Ishikawa (cell line): ENCODE measurements at regions not wholly inside any gene's neighbourhood (a gene's known extent, or its start where the extent isn't known, plus 50 kb on each side); places are given as distances from the start of the nearest gene placed in this dataset.

Experiments used
- CEBPB ChIP-seq: IDR thresholded peaks from 2 replicates; pipeline ENCODE4 v1.6.1; 2012
- CREB1 ChIP-seq: IDR thresholded peaks from 2 replicates; pipeline ENCODE4 v1.6.1; 2012; ENCODE audit warnings: low read depth
- EGR1 ChIP-seq: IDR thresholded peaks from 2 replicates; pipeline ENCODE4 v1.6.1; 2012
- EP300 ChIP-seq: IDR thresholded peaks from 2 replicates; pipeline ENCODE4 v1.6.1; 2012; ENCODE audit warnings: borderline replicate concordance
- FOXM1 ChIP-seq: IDR thresholded peaks from 2 replicates; pipeline ENCODE4 v1.6.1; 2012; ENCODE audit warnings: low read depth, borderline replicate concordance
- NFIC ChIP-seq: IDR thresholded peaks from 2 replicates; pipeline ENCODE4 v1.6.1; 2012
- RAD21 ChIP-seq: IDR thresholded peaks from 2 replicates; pipeline ENCODE4 v1.6.1; 2012; ENCODE audit warnings: low read depth
- REST ChIP-seq: IDR thresholded peaks from 2 replicates; pipeline ENCODE4 v1.6.1; 2012; ENCODE audit warnings: low read depth, mild to moderate bottlenecking
- TAF1 ChIP-seq: IDR thresholded peaks from 2 replicates; pipeline ENCODE4 v1.6.1; 2012; ENCODE audit warnings: low read depth, mild to moderate bottlenecking
- TCF12 ChIP-seq: IDR thresholded peaks from 2 replicates; pipeline ENCODE4 v1.6.1; 2012; ENCODE audit warnings: low read depth
- TEAD4 ChIP-seq: IDR thresholded peaks from 2 replicates; pipeline ENCODE4 v1.6.1; 2012
- USF1 ChIP-seq: IDR thresholded peaks from 2 replicates; pipeline ENCODE4 v1.6.1; 2012
- YY1 ChIP-seq: IDR thresholded peaks from 2 replicates; pipeline ENCODE4 v1.6.1; 2012; ENCODE audit warnings: low read depth
- ZBTB7A ChIP-seq: IDR thresholded peaks from 2 replicates; pipeline ENCODE4 v1.6.1; 2012; ENCODE audit warnings: low read depth
- TF ChIP-seq, protein P1 (sequence below): IDR thresholded peaks from 2 replicates; pipeline ENCODE4 v1.6.1; 2012

GRCh38 chr3:31184261-31185061 lies 290.0 kb upstream of the GADL1 start:
- TF ChIP-seq CREB1 (no peak), EP300 (no peak), TCF12 (no peak), EGR1 (no peak), ZBTB7A (no peak), TEAD4 (no peak), FOXM1 (no peak), YY1 (no peak), USF1 (no peak), CEBPB (no peak), TAF1 (no peak)
- TF ChIP-seq, protein P1, sequence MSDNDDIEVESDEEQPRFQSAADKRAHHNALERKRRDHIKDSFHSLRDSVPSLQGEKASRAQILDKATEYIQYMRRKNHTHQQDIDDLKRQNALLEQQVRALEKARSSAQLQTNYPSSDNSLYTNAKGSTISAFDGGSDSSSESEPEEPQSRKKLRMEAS = no peak

DNA sequence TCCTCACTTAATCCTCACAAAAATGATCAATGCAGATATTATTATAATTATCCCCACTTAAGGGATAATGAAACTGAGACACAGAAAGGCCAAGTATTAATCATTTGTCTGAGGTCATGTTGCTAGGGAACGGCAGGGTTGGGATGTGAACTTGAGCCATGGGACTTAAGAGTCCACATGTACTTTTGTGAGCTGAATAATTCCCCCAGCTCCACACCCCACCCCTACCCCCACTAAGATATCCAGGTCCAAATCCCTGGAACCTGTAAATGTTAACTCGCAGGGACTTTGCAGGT lies 290.5 kb upstream of the GADL1 start:
- TF ChIP-seq EP300 = no peak
- no peak for TF ChIP-seq TCF12
- TF ChIP-seq EGR1 = no peak
- TF ChIP-seq YY1 = no peak

GRCh38 chr3:31186041-31186440 lies 291.6 kb upstream of the GADL1 start:
- TF ChIP-seq TEAD4 = no peak
- no peak for TF ChIP-seq RAD21
- TF ChIP-seq NFIC = no peak
- TF ChIP-seq CREB1 = no peak
- TF ChIP-seq FOXM1 = no peak
- no peak for TF ChIP-seq USF1

GRCh38 chr3:31187380-31187779 lies 292.9 kb upstream of the GADL1 start:
- no peak for TF ChIP-seq EP300
- TF ChIP-seq ZBTB7A = no peak
- TF ChIP-seq REST = no peak
- TF ChIP-seq, protein P1 = no peak
- no peak for TF ChIP-seq RAD21
- no peak for TF ChIP-seq TAF1
- no peak for TF ChIP-seq USF1
- TF ChIP-seq CEBPB = no peak
- TF ChIP-seq CREB1 = no peak

DNA sequence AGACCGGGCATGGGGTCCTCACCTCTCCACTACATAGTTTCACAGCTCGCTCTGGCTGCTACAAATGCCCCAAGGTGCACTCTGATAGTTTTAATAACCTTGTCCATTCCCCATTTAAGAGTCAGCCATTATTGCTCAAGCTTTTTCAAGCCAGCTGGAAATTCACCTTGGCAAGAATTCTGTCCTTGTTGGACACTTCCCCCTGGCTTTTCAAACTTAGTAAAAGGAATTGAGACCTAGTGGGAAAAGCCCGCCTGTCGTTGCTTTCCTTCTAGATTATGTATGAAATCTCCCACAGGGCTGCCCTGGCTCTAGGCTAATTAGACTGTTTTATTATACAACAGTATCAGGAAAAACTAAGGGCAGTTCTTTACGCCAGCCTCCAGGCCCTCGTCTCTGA lies 293.7 kb upstream of the GADL1 start:
- TF ChIP-seq FOXM1 (no peak), CEBPB (no peak), REST (no peak), YY1 (no peak), ZBTB7A (no peak), EGR1 (no peak), TAF1 (no peak), EP300 (no peak), TCF12 (no peak), TEAD4 (no peak), NFIC (no peak), USF1 (no peak)
- TF ChIP-seq, protein P1 = no peak
